HG02759 (cell line): ENCODE measurements at regions not wholly inside any gene's neighbourhood (a gene's known extent, or its start where the extent isn't known, plus 50 kb on each side); places are given as distances from the start of the nearest gene placed in this dataset.

Source experiments
- ATAC-seq: cut with Tn5 transposase; IDR thresholded peaks from one replicate; pipeline ENCODE4 v1.9.1; 2021; ENCODE audit warnings: mild to moderate bottlenecking, moderate library complexity; ENCODE audit not compliant: unreplicated experiment

DNA sequence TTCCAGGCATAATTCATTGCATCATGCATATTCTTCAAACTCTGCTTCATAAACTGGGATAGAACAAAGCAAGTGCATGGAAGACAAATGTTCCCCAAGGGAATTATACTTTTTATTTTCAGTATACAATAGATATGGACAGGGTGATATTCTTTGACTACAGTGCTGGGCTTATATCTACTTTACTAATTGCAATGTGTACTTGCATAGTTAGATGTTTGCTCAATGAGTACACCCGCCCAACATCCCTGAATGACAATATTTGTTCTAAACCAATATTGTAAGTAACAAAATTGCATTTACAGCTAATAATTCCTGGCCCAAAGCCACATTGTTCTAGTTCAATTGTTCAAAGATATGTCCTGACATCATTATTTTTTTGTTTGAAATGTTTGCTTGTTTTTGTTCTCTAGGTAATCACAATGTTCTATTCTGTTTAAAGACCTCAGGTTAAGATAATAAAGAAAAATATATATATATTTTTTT lies 171.4 kb downstream of the PTN start:
- no peak for ATAC-seq

DNA sequence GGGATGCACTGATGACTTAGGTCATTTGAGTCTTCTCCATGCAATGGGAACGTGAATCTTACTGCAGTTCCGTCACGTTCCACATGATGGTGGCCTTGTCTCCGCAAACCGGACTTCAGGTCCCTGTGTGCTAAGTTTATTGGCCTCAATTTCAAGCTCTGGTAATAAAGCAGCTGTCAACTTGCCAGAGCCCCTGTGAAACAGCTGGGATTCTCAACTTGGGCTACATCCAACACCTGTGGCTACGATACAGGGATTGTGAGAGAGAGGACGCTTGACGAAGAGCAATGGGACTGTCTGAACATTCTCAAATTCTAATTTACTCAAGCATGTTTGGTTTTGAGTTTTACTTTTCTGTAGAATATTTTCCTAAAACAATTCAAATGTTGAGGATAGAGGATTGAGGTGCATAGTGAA lies 174.2 kb downstream of the PTN start:
- no peak for ATAC-seq

DNA sequence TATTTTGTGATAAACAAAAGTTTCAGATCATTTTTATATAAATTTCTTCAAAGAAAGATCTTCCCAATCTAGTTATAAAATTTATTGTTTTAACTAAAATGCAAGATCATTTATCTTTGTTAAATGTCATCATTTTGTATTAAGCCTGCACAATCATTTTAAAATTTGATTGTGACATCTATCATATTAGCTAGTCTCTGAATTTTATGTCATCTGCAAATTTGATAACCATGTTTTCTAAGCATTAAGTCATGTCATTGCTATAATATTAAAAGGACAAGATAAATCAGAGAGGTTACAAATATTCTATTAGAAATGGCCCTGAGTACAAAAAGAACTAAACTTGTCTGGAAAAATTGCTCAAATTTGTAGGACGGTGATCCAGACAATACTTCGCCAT lies 175.9 kb downstream of the PTN start:
- ATAC-seq: no peak

DNA sequence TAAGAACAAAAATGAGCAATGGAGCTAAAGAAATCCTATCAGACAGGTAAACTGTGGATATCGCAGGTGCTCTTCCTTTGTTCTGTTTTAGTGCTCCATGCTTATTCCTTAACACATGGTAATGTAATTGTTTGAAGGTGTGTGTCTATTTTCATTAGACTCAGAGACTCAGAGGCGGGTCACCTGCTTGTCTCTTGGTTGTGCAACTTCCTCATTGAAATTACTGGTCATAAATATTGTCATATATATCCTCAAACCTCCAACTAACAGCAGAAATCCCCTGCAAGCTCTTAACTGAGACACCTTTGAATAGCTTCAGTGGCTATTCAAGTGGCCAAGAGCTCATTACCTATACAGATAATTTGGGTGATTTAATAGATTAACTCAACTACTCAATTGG lies 177.2 kb downstream of the PTN start:
- no peak for ATAC-seq

DNA sequence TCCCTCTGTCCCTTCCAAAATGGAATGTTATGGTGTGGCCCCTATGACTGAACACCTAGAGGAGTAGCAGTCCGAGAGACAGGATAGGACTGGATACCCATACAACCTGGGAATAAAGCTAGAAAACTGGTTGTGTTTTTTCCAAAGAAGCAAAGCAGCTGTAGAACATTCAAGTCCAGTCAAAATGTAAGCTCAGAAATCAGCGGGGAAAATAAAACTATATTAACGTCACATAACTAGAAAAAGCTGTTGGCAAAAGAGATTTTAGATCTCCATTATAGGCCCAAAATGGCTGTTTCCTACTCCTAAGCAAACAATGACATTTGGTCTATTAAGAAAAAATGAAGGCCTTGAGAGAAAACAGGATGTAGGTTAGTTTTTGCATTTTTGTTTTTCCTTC lies 177.7 kb downstream of the PTN start:
- no peak for ATAC-seq

DNA sequence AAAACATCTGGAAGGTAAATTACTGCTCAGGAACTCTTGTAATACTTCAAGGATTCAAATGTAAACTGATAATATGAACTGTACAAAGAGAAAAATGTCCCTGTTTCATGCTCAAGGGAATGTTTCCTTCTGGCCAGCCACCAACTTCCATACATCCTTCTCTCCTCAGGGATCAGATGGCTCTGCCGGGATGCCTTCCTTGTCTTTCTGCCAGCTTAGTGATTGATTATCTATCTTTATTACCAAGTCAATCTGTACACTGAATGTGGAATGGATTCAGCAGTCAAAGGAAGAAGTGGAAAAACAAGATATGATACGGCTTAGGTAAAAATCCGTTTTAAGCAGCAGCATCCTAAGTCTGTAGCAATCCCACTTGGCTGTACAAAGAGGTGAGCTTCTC lies 178.3 kb downstream of the PTN start:
- ATAC-seq: no peak

DNA sequence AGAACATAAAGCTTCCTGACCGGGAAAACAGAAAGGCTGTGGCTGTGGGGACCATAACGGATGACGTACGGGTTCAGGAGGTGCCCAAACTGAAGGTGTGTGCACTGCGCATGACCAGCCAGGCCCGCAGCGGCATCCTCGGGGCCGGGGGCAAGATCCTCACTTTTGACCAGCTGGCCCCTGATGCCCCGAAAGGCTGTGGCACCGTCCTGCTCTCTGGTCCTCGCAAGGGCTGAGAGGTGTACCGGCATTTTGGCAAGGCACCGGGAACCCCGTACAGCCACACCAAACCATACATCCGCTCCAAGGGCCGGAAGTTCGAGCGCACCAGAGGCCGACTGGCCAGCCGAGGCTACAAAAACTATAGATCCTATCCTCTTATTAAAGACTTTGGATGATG lies 179.3 kb downstream of the PTN start:
- no peak for ATAC-seq

DNA sequence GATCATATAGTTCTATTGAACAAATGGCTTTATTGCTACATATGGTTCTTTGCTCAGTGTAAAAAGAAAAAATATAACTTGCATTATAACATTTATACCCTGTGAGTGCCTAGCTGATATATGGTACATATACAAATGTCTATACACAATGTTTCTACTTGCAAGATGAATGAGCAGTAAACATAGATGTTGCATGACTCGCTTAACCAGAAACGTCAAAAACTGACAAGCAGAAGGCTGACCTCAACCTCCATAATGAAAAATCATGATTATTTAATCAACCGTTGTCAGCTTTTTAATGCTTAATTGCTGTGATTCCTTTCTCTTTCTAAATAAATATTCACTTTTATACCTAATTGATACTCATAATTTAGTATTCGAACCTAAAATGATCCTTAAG lies 183.3 kb downstream of the PTN start:
- ATAC-seq: no peak

DNA sequence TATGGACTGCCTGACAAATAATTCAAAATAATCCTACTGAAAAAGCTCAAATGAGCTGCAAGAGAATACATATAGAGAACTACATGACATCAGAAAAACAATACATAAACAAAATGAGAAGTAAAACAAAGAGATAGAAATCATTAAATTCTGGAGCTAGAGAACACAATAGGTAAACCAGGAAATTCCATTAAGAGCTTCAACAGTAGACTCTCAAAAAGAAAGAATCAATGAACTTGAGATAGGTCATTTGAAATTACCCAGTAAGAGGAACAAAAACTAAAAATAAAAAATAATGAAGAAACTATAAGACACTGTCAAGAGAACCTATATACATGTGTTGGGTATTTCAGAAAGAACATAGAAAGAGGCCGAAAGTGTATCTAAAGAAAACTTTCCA lies 186.3 kb downstream of the PTN start:
- ATAC-seq: no peak

DNA sequence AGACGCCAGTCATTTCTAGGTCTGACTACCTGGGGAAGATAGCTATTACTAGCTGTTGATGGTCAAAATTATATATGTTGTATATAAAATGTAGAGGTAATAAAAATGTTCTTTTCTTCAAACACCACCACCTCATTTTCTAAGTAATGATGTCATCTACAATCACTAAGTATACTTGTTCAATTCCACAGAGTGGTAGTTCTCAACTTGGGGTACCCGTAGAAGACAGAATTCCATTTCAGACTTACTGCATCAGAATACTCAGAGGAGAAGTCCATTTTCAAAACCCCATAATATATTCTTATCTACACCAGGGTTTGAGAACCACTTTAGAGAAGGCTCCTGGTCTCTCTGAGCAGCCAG lies 191.9 kb downstream of the PTN start:
- no peak for ATAC-seq

DNA sequence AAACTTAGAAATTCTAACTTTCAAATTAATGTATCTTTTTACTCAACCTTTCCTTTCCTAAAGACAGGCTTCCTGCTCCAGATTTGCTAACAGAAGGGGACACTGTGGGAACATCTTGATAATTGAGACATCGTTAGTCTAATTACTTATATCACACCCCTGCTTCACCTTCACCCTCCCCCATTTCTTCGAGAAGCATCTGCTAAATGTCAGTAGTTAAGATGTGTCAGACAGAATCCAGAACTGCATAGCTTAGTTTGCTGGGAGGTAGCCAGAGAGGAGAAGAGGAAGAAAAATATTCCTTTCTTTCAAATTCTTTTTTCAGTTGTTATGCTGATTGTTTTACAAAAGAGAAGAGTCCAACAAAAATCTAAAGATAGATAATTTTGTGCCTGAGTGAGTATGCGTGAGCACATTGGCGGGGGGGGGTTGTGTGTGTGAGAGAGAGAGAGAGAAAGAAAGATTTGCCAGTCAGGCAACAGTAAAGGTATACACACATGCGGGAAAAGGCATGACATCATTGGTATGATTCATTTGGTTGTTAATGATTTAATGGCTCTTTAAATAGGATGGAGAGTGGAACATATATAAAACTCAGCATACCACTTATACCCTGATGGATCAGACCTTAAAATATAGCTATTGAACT lies 192.4 kb downstream of the PTN start:
- ATAC-seq: no peak

DNA sequence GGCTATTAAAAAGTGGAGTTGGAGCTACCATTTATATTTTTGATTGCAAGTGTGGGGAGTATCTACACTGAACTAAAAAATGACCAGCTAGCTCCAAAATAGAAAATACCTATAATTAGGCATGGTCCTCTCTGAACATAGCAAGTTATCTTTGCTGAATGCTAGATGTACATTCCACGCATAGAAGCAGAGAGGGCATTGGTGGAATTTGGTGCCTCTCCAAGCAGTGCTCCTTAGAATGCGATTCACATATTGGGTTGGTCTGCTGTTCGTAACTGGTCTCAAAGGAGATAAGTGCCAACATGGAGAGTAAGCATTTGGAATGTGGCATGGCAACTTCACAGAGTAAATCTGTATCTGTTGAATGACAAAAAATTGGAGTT lies 196.2 kb downstream of the PTN start:
- ATAC-seq: no peak

DNA sequence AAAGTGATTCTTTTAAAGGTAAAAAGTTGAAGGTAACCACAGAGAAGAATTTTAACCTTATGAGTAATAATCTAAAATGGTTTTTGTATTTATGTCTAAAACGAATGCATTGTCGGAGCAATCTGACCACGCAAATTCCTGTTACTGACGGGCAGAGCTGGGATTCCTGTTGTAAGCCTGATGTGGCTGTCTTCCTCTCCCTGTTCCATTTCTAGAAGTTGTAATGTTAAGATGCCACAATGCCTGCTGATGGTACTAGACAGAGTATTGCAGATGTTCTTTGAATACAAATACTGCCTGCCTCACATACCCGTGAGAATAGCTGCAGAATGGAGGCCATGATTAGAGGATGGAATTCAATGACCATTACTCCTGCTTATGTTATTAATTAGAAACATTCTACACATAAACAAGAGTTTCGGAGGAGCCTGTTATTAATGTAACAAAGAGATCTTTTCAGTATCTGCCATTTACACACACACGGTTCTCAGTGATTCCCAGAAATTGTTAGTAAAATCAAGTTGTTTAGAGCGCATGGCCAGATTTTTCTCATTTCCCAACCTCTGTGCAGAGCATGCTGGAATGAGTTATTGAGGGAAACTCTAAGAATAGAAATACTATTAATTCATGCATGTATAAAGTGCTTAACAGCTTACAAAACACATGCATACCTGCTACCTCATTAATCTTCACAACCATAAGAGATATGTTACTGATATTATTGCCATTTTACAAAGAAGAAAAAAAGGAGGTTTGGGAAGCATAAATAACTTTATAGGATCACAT lies 196.8 kb downstream of the PTN start:
- ATAC-seq: no peak

DNA sequence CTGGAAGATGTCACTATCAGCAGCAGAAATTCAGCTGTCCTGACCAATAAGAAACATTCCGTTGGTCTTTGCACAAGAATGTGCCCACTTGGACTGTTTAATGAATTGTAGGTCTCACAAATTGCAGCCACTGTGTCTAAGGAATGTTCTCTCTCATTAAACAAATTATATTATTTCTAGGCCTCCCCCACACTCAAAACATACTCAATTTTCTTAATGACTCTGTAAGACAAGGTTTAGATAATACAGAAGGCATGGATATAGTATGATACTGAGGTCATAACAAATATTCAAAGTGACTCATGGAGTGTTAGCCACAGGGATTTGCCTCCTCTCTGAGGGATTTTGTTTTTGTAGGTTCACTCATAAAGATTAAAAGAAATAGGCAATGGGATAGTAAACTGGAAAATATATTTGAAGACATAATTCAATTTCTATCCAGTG lies 197.5 kb downstream of the PTN start:
- ATAC-seq: no peak

DNA sequence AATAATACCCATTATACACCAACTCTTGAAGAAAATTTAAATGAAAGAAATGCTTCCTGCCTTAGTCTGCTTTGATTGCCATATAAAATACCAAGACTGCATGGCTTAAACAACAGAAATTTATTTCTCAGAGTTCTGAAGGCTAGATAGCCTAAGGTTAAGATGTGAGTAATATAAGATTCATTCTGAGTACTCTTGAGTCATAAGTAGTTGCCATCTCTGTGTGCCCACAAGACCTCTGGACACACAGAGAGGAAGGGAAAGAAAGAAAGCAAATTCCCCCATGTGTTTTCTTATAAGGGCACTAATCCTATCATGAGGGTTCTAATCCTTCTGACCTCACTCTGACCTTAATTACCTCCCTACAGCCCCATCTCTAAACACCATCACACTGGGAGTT lies 201.2 kb downstream of the PTN start:
- no peak for ATAC-seq

DNA sequence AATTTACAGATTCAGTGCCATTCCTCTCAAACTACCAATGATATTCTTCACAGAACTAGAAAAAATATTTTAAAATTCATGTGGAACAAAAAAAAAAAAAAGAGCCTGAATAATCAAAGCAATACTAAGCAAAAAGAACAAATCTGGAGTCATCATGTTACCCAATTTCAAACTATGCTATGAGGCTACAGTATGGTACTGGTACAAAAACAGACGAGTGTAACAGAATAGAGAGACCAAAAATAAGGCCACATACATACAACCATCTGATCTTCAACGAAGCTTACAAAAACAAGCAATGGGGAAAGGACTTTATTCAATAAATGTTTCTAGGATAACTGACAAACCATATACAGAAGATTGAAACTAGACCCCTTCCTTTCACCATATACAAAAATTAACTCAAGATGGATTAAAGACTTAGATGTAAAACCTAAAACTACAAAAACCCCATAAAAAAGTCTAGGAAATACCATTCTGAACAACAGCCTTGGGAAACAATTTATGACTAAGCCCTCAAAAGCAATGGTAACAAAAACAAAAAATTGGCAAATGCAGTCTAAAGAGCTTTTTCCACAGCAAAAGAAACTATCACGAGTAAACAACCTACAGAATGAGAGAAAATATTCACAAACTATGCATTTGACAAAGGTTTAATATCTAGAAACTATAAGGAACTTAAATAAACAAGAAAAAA lies 207.7 kb downstream of the PTN start:
- no peak for ATAC-seq

DNA sequence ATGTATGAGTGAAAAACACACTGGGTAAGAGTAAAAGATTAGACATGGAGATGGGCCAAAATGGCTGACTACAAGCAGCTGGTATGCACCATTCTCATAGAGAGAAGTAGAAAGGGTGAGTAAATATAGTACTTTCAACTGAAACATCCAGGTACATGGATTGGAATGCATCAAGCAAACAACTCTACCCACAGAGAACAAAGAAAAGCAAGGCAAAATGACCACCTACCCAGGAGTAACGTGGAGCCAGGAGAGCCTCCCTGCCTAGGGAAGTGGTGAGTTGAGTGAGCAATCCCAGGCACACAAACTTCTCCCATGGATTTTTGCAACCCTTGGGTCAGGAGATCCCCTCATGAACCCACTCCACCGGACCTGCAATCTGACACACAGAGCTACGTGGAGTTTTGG lies 212.8 kb downstream of the PTN start:
- ATAC-seq: no peak

DNA sequence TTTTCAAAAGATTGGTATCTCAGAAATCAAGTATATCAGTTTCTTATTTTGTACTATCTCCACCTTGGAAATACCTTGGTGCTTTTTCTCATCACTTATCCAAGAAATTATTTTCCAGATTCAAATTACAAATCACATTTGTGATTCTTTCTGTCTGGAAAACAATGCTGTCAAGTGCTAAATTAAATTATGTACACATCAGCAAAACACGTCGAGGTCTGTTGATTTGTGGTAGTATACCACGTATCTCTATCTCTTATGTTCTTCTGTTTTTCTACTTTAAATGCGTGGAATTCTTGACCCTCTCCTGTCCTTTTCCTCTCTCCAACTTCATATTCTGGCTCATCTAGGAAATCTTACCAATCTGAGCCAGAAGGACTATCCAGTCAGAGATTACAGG lies 214.5 kb downstream of the PTN start:
- ATAC-seq: no peak

DNA sequence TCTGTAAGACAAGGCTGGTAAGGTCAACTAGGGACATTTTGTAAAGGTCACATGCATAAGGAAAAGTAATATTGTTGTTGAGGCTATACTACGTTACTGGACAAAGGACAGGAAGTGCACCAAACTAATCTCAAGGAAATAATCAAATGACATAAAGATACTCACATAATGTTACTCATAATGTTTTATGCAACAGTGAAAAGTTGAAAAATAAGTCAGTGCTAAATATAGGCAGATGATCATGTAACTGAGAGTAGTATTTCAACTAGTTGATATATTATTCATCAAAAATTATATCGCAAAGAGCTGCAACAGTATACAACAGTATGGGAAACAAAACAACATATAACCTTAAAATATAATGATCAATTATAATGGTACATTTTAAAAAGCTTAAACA lies 215.7 kb downstream of the PTN start:
- no peak for ATAC-seq

DNA sequence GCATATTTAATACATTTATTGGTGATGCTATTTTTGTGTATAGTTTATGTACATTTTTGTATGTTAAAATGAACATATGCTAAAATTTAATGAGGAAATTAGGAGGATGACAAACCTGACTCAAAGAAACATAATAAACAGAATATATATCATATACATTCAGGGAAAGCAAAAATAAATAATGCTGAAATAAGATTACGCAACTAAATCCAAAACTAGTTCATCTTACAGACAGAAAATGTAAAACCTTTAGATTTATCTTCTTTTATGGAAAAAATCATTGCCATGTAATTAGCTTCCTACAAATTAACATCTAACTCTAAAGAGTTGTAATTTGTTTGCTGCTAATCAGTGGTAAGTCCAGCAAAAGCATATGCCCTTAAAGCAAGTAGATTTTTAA lies 216.5 kb downstream of the PTN start:
- no peak for ATAC-seq

DNA sequence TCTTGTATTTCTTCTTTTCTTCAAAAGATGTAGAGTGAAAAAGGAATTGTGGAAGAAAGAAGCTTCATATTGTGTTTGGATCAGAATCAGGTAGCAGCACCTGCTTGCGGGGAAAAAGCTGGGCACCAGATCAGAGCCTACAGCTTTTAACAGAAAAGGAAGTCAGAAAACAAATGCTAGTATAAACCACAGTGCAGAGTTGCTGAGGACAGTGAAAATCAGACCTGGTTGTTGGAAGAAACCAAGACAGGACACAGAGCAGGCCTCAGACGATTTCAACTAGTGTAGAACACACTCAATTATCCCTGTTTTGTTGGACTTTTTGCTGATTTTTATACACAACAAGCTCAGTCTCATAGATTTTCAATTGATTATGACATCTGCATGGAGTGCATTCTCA lies 221.4 kb downstream of the PTN start:
- no peak for ATAC-seq

DNA sequence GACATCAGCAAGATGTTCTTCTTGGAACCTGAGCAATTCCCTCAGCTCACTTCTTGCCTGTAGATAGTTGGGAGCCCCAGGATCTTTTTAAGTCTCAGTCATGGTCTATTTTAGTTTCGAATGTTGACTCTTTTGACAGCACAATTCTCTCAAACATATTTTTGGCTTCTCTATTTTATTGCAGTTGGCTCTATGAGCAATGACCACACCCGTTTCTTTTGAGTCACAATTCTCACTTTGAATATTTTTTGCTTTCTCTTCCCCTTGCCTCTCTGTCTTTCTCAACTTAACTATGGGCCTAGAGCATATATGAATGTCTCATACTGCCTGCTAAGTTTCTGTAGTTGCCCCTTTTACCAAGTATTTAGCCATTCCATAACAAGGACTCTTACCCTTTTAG lies 222.8 kb downstream of the PTN start:
- ATAC-seq: peak; percentile 81
